AG09309 (cell line): ENCODE measurements at regions not wholly inside any gene's neighbourhood (a gene's known extent, or its start where the extent isn't known, plus 50 kb on each side); places are given as distances from the start of the nearest gene placed in this dataset.
"Not testable (repeated sequence)": the region's sequence is repeated elsewhere in the genome, so short reads cannot be mapped to it uniquely, and the experiment has no call there.

ENCODE experiments used
- DNase-seq: peaks from one replicate; pipeline ENCODE4 v3.0.0-alpha.2; 2010; ENCODE audit warnings: low read depth
- H3K4me3 ChIP-seq: 2 replicates; pipeline ENCODE4 v1.5.1; 2011; ENCODE audit warnings: mild to moderate bottlenecking, low read depth, low read length, moderate library complexity; ENCODE audit not compliant: control insufficient read depth
- TF ChIP-seq, protein P1 (sequence below): IDR thresholded peaks from 2 replicates; pipeline ENCODE4 v1.5.1; 2011; ENCODE audit warnings: mild to moderate bottlenecking, low read depth, low read length, inconsistent platforms; ENCODE audit not compliant: insufficient read depth, control insufficient read depth; ENCODE audit errors: missing control alignments

DNA sequence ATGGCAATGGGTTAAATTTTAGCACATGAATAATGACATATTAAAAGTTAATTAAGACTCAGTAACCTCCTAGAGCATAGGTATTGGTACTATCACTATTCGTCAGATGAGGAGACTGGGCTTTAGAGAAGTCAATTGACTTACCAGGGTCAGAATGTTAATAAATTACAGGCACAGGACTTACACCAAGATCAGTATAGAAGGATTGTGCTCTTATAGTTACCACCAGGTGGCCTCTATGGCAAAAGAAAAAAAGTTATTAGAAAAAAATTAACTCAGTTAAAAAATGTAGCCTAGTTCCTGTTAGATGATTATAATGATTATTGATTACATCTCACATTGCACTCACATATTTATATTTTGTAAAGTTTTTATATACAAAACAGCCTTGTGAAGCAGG lies 1163.7 kb downstream of the FAM181B start:
- DNase-seq, result no peak
- TF ChIP-seq, protein P1, sequence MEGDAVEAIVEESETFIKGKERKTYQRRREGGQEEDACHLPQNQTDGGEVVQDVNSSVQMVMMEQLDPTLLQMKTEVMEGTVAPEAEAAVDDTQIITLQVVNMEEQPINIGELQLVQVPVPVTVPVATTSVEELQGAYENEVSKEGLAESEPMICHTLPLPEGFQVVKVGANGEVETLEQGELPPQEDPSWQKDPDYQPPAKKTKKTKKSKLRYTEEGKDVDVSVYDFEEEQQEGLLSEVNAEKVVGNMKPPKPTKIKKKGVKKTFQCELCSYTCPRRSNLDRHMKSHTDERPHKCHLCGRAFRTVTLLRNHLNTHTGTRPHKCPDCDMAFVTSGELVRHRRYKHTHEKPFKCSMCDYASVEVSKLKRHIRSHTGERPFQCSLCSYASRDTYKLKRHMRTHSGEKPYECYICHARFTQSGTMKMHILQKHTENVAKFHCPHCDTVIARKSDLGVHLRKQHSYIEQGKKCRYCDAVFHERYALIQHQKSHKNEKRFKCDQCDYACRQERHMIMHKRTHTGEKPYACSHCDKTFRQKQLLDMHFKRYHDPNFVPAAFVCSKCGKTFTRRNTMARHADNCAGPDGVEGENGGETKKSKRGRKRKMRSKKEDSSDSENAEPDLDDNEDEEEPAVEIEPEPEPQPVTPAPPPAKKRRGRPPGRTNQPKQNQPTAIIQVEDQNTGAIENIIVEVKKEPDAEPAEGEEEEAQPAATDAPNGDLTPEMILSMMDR, result no peak
- no peak overlapping the region for H3K4me3 ChIP-seq

DNA sequence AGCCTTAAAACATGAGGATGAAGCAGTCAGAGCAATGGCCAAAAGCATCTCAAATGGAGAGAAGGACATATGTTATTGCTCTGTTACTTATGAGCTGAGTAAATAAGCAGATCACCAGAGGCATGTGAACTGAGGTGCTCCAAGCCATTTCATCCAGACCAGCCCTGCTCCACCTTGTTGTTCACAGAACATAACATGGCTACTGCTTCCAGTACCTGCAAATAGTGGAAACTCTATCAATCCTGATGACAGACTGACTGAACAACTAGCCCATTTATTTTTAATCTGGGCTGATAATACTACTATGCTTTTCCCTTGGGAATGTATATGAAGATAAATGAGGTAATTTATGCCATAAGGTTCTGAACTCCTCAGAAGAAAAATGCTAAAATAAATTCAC lies 1164.7 kb downstream of the FAM181B start:
- H3K4me3 ChIP-seq, result no peak overlapping the region
- TF ChIP-seq, protein P1, result no peak
- no peak for DNase-seq

DNA sequence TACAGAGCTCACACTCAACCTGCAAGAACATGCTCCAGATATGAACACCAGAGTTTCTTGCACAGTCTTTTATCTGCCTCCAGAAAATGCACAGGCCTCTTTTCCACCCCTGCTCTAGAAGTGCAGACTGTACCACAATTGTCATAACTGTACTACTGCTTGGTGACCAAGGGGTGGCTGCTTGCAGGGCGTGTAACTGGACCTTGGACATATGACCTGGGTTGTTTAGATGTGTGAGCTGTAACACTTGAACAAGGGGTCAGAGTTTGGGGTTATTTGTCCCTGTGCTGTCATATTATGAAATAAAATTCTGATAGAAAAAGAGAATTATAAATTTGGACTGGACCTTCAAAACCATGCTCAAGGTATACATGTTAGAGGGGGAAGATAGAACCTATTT lies 1185.5 kb downstream of the FAM181B start:
- H3K4me3 ChIP-seq, result no peak overlapping the region
- TF ChIP-seq, protein P1, result no peak
- no peak for DNase-seq

DNA sequence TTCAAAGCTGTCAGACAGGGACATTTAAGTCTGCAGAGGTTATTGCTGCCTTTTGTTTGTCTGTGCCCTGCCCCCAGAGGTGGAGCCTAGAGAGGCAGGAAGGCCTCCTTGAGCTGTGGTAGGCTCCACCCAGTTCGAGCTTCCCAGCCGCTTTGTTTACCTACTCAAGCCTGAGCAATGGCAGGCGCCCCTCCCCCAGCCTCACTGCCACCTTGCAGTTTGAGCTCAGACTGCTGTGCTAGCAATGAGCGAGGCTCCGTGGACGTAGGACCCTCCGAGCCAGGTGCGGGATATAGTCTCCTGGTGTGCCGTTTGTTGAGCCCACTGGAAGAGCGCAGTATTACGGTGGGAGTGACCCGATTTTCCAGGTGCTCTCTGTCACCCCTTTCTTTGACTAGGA lies 1193.9 kb downstream of the FAM181B start:
- DNase-seq, result not testable (repeated sequence)

DNA sequence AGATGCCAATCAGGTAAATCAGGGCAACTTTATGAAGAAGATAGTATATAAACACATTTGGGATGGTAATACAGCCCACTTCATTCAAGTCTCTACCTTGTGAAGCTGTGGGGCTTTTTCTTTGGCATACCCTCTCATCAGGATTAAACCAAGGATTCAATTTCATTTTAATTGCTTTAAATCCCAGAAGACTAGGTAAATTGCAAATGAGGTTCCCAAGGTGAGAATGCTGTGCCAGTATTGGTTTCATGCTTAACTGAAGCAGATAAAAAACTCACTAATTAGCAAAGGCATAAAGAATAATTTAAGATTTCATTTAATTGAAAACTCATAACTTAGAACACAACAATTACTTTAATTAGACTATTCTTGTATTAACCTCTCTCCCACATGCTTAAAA lies 1218.1 kb downstream of the FAM181B start:
- no peak for DNase-seq
- H3K4me3 ChIP-seq, result no peak overlapping the region
- TF ChIP-seq, protein P1, result no peak

More for the DNA sequence above, 1193.9 kb downstream of the FAM181B start:
- H3K4me3 ChIP-seq, result not testable (repeated sequence)

DNA sequence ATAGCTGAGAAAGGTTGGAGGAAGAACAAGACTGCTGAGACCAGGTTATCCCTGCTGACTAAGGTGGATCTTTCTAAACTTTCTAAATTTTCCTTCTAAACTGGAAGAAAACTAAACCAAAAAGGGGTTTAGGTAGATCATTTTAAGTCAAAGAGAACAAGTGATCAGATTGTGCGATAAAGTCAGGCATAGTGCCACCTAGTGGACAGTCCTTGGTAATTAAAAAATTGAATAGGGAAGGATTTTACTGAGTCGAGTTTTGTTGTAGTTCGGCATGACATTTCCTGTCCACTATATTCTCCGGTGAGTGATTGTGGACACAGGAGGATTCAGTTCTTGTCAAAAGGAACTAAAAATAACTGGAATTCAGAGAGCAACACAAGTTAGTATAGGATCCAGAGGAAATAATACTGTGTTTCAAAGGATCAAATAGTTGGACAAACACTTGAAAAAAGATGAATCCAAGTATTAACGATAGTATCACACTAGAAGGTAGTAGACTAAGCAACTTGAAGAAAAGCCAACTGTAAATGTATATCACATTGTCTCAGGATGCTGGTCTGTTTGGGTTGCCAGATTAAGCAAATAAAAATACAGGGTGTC lies 1236.4 kb downstream of the FAM181B start:
- DNase-seq, result no peak
- no peak overlapping the region for H3K4me3 ChIP-seq
- TF ChIP-seq, protein P1, result peak; percentile 31

DNA sequence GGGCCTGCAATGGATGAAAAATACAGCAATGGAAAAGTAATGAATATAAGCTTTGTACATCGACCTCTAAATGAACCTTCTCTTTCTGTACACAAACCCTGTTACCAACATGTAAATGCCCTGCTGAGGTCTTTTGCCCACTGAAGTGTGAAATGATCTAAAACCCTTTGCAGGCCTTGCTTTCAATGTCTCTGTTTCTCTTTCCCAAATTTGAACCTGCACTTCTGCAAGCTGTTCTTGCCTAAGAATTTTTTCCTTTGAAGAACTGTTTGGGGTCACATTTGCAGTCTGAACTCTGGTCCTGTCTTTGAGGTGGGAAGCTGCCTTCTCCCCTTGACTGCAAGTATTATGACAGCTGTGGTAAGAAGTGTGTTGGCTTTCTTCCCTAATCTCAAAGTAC lies 1237.1 kb downstream of the FAM181B start:
- H3K4me3 ChIP-seq, result no peak overlapping the region
- DNase-seq, result no peak
- TF ChIP-seq, protein P1, result no peak
